OCI-LY3 (cell line): ENCODE measurements at regions not wholly inside any gene's neighbourhood (a gene's known extent, or its start where the extent isn't known, plus 50 kb on each side); places are given as distances from the start of the nearest gene placed in this dataset.
A peak's percentile ranks its signal among the peaks of the same experiment; 100 is the strongest.

Source experiments
- H2AFZ ChIP-seq: fragments of 200-600, 300-600 bp; shearing (Covaris generic); 2 replicates; pipeline ENCODE4 v1.6.0; 2014; ENCODE audit warnings: antibody characterized with exemption, low read depth, low read length
- H3K27ac ChIP-seq: fragments of 200-600, 300-600 bp; sonication (generic); 2 replicates; pipeline ENCODE4 v1.5.1; 2014; ENCODE audit warnings: mild to moderate bottlenecking, low read length, moderate library complexity, mixed read lengths
- H3K27me3 ChIP-seq: fragments of 200-600, 300-600 bp; sonication (generic); 2 replicates; pipeline ENCODE4 v1.6.1; 2014; ENCODE audit warnings: low read depth, low read length, mixed read lengths
- H3K36me3 ChIP-seq: fragments of 200-600, 300-600 bp; sonication (generic); replicated peaks from 2 replicates; pipeline ENCODE3; 2014; ENCODE audit warnings: low read depth, low read length, mixed read lengths
- H3K4me1 ChIP-seq: fragments of 300-600, 200-600 bp; sonication (generic); 2 replicates; pipeline ENCODE4 v1.6.1; 2014; ENCODE audit warnings: low read length, mixed read lengths
- H3K4me2 ChIP-seq: fragments of 200-600, 300-600 bp; sonication (generic); 2 replicates; pipeline ENCODE4 v1.6.1; 2014; ENCODE audit warnings: low read length, mixed read lengths
- H3K4me3 ChIP-seq: fragments of 300-600, 200-600 bp; sonication (generic); 2 replicates; pipeline ENCODE4 v1.5.1; 2014; ENCODE audit warnings: antibody characterized with exemption, mild to moderate bottlenecking, low read length, moderate library complexity
- H3K79me2 ChIP-seq: fragments of 300-600, 200-600 bp; shearing (Covaris generic); 2 replicates; pipeline ENCODE4 v1.6.1; 2014; ENCODE audit warnings: mild to moderate bottlenecking, low read length, mixed read lengths
- H3K9ac ChIP-seq: fragments of 300-600, 200-600 bp; shearing (Covaris generic); 2 replicates; pipeline ENCODE4 v1.6.0; 2014; ENCODE audit warnings: mild to moderate bottlenecking, low read length, moderate library complexity
- H3K9me3 ChIP-seq: fragments of 200-600, 300-600 bp; shearing (Covaris generic); 2 replicates; pipeline ENCODE4 v1.6.1; 2014; ENCODE audit warnings: low read length, mixed read lengths; ENCODE audit not compliant: insufficient read depth
- H4K20me1 ChIP-seq: fragments of 200-600, 300-600 bp; sonication (generic); 2 replicates; pipeline ENCODE4 v1.6.1; 2016; ENCODE audit warnings: low read length, mixed read lengths; ENCODE audit not compliant: insufficient read depth
- EZH2phosphoT487 ChIP-seq: fragments of 200-600 bp; shearing (Covaris generic); IDR thresholded peaks from 2 replicates; pipeline ENCODE4 v1.6.1; 2018; ENCODE audit warnings: antibody characterized with exemption, mixed run types, low read depth
- TF ChIP-seq, protein P1 (sequence below): fragments of 200-600, 300-600 bp; sonication (generic); IDR thresholded peaks from 2 replicates; pipeline ENCODE4 v1.5.1; 2014; ENCODE audit warnings: antibody characterized with exemption, low read length, low read depth

DNA sequence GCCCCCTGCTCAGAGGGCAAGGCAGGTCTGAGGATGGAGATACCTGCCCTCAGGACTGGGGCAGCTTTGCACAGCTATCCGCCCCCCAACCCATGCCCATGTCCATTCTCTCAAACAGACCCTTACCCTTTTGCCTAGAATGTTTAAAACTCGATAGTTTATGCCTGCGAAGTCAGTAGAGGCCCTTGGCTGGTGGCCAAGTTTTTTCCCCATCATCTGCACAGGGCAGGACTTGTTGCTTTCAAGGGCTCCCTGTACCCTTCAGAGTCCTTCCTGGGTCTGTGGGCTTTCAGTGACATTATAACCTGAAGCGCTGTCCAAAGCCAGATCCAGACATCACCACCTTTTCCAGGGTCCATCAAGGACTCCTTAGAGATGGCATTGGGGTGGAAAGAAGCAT is 148.7 kb upstream of the ZNF644 start:
- Histone ChIP-seq H3K4me1 (no peaks in the 10 kb centered on the region), H3K79me2 (no peaks in the 10 kb centered on the region), H3K27ac (no peak overlapping the region), H4K20me1 (no peaks in the 10 kb centered on the region), H3K9me3 (no peaks in the 10 kb centered on the region), H2AFZ (no peak overlapping the region), H3K9ac (no peak overlapping the region), H3K36me3 (no peaks in the 10 kb centered on the region), H3K27me3 (no peaks in the 10 kb centered on the region), H3K4me2 (no peak overlapping the region), H3K4me3 (no peak overlapping the region)
- no peak for TF ChIP-seq EZH2phosphoT487
- TF ChIP-seq, protein P1, sequence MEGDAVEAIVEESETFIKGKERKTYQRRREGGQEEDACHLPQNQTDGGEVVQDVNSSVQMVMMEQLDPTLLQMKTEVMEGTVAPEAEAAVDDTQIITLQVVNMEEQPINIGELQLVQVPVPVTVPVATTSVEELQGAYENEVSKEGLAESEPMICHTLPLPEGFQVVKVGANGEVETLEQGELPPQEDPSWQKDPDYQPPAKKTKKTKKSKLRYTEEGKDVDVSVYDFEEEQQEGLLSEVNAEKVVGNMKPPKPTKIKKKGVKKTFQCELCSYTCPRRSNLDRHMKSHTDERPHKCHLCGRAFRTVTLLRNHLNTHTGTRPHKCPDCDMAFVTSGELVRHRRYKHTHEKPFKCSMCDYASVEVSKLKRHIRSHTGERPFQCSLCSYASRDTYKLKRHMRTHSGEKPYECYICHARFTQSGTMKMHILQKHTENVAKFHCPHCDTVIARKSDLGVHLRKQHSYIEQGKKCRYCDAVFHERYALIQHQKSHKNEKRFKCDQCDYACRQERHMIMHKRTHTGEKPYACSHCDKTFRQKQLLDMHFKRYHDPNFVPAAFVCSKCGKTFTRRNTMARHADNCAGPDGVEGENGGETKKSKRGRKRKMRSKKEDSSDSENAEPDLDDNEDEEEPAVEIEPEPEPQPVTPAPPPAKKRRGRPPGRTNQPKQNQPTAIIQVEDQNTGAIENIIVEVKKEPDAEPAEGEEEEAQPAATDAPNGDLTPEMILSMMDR, result no peak

DNA sequence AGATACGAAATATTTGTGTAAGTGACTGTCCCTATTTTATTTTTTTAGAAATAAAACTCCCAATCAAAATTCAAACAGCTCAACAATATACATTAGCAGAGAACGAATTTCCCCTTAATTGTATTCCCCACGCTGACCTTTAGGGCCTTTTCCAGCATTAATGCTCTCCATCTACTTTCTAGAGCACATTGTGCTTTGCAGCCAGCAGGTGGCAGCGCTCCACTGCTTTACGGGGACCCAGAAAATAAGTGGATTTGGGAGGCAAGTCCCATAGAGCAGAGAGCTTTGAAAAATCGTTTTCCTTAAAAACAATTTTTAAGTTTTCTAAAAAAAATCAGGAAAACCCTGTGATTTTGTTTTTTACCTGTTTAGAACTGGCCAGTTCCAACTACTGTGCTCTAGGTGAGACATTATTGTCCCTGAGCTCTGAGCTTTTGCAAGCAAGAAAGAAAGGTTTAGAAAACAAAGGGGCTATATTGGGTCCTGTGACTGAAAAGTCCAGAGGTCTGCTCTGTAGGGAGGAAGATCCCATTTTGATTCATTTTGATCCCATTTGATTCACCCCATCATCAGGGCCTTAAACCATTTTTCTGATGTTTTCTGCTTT is 144.4 kb upstream of the ZNF644 start:
- Histone ChIP-seq H3K4me3 (no peak overlapping the region), H2AFZ (no peak overlapping the region), H3K79me2 (no peaks in the 10 kb centered on the region), H3K27me3 (no peaks in the 10 kb centered on the region), H3K9me3 (no peaks in the 10 kb centered on the region), H3K36me3 (no peaks in the 10 kb centered on the region), H3K4me1 (peaks cover 3% of the 10 kb centered on the region; the same call in 1 of the 2 replicates), H4K20me1 (no peaks in the 10 kb centered on the region), H3K27ac (no peak overlapping the region), H3K4me2 (0 out of 2 replicates have a peak overlapping the region, but pooled peaks have one; percentile 4), H3K9ac (no peak overlapping the region)
- TF ChIP-seq EZH2phosphoT487, result no peak
- TF ChIP-seq, protein P1, result peak; percentile 71

DNA sequence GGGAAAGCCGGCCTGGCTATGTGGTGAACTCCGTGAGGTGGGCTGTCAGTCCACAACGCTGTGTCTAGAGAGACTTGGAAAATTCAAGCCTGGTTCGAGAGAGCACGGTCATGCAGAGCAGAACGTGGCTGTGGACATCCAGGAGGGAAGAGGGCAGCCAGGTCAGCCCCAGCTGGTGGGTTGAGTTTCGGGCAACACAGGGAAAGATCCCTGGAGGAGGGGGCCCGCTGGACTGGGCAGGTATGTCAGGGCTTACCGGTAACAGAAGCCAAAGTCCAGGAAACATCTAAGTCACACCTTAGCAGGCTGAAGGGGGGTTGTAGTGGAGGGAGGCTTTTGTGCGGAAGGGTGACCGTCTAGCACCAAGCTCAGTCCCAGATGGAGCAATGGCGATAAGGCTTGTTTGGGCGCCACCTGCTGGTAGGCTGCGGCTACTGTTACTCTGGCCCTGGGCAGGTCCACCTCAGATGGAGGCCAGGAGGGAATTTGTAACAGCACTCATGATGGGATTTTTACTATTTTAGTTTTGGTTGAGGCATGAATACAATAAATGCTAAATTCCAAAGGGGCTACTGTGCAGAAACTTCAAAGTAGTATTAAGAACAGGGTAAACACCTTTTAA is 143.3 kb upstream of the ZNF644 start:
- H3K4me2 ChIP-seq, result peak overlapping the region; percentile 31; the same call in 1 of the 2 replicates
- H3K79me2 ChIP-seq, result no peaks in the 10 kb centered on the region
- no peaks in the 10 kb centered on the region for H3K9me3 ChIP-seq
- H3K27me3 ChIP-seq, result no peaks in the 10 kb centered on the region
- TF ChIP-seq, protein P1, result peak; percentile 80
- no peak for TF ChIP-seq EZH2phosphoT487
- no peaks in the 10 kb centered on the region for H3K36me3 ChIP-seq
- peaks cover 3% of the 10 kb centered on the region; the same call in 1 of the 2 replicates for H3K4me1 ChIP-seq
- H4K20me1 ChIP-seq, result no peaks in the 10 kb centered on the region
- H3K4me3 ChIP-seq, result no peak overlapping the region
- H3K27ac ChIP-seq, result no peak overlapping the region
- H2AFZ ChIP-seq, result no peak overlapping the region
- no peak overlapping the region for H3K9ac ChIP-seq

DNA sequence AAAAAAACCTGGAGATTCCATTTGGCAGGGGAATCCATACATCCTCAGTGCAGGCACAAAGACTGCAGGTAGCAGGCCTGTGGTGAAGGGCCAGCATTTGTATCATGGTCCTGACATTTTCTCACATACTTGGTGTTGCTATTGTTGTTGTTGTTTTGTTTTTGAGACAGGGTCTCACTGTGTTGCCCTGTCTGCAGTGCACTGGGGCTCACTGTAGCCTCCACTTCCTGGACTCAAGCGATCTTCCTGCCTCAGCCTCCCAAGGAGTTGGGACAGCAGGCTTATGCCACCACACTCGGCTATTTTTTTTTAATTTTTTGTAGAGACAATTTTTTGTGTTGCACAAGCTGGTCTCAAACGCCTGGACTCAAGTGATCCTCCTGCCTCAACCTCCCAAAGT is 140.8 kb upstream of the ZNF644 start:
- Histone ChIP-seq H4K20me1 (no peaks in the 10 kb centered on the region), H3K4me3 (no peak overlapping the region), H3K4me1 (peaks cover 3% of the 10 kb centered on the region; the same call in 1 of the 2 replicates), H3K27ac (no peak overlapping the region), H3K36me3 (no peaks in the 10 kb centered on the region), H3K4me2 (no peak overlapping the region), H2AFZ (no peak overlapping the region), H3K9ac (no peak overlapping the region), H3K9me3 (no peaks in the 10 kb centered on the region), H3K79me2 (no peaks in the 10 kb centered on the region), H3K27me3 (no peaks in the 10 kb centered on the region)
- no peak for TF ChIP-seq EZH2phosphoT487
- TF ChIP-seq, protein P1, result no peak
